Renal pelvis (tissue), 1 donor: ENCODE measurements at regions not wholly inside any gene's neighbourhood (a gene's known extent, or its start where the extent isn't known, plus 50 kb on each side); places are given as distances from the start of the nearest gene placed in this dataset.
"Not testable (repeated sequence)": the region's sequence is repeated elsewhere in the genome, so short reads cannot be mapped to it uniquely, and the experiment has no call there.

Experiments used
- DNase-seq: peaks from one replicate; pipeline ENCODE4 v3.0.0-alpha.2; 2013

DNA sequence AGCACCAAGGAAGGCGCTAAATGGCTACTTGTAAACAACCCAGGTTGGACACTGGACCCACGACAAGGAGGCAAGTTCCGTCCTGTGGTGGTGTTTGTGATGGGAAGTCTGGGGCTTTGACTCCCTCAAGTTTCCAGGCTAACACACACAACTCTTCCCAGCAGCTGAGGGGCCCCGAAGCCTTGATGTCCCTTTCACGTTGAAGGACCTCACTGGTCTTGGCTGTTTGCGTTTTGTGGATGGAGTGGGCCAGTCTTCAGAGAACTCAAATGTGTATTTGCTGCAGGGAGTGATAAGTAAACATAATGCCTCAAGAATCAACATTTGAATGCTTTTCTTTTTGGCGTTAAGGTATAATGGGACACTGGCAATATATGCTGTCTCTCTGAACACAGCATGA lies 199.2 kb downstream of the TM9SF2 start:
- DNase-seq: no peak

DNA sequence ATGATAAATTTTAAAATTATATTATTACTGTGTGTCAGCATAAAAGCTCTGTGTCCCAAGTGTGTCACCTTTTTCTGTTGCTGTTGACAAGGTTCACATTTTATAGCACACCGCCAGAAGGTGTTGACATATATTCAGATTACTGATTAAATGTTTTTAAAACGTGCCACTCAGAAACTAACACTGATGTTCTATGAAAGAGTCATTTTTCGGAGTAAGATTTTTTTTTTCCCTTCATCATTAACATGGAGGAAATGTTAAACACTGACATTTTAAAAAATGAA lies 197.5 kb downstream of the TM9SF2 start:
- DNase-seq: no peak

DNA sequence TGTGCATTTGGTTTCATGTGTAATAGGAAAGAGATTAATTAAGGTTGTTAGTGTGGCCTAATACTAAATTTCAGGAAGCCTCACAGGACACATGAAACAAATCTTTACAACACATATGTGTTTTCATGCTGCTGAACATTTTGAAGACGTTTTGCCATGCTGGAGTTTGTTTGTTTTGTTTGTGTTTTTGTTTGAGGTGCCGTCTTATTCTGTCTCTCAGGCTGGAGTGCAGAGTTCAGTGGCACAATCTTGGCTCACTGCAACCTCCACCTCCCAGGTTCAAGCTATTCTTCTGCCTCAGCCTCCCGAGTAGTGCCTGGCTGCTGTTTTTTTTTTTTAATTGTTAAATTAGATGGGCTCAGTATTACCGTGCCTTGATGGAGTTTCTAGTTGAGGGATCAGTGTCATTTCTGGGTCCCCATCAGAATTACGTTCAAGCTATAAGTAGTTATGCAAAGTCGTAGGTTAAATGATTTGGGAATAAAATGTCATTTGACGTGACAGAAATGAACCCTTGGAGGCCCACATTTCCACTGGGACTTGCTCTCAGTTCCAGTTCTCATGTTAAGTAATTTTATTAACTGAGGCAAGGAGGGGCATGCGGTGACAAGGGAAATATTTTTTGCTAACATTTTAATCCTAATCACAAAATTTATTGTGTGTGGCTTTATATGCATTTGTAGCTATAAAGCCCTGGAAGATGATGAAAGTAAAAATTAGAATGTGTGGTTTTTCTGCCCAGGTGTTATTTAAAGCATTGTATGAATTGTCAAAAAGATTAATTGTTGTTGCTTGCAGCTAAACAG lies 196.9 kb downstream of the TM9SF2 start:
- DNase-seq: no peak

DNA sequence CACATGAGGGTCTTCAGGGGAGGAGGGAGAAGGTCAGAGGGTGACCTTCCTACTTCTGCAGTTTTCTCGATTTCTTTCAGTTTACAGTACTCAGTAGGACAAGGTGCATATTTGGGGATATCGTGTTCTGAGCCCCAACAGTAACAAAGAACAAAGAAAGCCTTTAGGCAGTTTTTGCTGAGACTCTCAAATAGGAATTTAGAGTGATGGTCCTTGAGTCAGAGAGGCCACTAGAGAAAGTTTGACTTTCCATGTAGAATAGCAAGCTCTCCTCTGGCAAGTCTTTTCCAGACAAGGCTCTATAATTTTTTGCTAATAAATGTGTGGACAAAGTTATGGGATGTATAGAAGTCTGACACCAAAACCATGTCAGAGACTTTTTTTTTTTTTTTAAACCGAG lies 194.6 kb downstream of the TM9SF2 start:
- DNase-seq: no peak

DNA sequence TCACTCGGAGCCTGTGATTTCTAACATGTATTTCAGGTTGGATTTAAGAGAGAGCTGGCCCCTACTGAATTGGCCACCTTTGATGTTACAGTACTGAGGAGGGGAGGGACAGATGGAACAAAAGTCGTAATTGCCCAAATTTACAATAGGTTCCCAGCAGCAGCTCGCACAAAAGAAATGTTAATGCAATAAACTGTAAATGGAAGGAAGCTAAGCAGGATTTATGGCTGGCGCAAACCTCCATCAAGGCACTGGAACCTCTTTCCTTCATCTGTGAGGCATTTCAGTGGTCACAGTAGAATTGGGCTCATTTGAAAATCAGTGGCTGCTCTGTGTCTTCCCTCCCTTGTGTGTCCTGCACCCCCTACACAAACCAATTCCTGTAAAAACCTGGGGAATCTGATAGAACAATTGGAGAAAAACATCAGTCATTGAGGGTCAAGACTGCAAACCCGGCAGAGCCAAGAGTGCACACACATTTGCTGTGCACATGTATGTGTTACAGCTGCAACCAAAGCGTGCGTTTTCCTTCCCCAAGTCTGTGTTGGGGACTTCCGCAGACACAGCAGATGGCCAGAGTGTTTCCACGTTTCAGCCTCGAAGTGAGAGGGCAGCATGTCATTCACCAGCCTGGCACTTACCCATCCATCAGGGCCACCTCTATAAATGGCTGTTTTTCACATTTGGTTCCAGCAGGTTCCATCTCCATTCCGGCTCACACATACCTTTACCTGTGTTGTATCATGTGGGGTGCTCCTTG lies 192.8 kb downstream of the TM9SF2 start:
- DNase-seq: no peak

DNA sequence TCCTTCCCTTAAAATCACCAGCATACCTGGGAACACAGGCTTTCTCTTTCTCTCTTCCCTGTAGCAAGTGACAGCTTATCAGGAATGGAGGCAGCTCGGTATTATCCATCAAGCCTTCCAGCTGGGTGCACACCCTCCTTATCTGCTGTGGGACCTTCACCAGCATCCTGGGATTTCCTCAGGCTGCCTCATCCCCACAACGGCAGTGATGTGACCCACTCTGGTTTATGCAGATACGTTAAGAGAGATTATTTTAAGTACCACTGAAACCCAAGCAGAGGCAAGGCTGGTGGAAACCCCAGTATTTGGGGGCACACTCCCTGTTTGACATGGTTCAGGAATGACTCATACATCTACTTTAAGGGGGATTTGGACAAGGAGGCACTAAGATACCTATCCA lies 192.1 kb downstream of the TM9SF2 start:
- no peak for DNase-seq

DNA sequence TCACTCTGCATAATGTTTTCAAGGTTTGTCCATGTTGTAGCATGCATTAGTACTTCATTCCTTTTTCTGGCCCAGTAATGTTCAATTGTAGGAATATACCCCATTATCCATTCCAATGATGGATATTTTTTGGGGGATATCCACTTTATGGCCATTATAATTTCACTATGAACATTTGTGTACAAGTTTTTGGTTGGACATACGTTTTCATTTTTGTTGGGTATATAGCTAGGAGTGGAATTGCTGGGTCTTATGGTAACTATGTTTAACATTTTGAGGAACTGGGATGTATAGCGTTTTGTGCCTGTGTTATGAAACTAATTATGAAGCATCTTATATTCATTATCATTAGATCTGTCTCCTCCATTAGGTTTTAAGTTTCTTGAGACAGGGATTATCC lies 191.6 kb downstream of the TM9SF2 start:
- no peak for DNase-seq

DNA sequence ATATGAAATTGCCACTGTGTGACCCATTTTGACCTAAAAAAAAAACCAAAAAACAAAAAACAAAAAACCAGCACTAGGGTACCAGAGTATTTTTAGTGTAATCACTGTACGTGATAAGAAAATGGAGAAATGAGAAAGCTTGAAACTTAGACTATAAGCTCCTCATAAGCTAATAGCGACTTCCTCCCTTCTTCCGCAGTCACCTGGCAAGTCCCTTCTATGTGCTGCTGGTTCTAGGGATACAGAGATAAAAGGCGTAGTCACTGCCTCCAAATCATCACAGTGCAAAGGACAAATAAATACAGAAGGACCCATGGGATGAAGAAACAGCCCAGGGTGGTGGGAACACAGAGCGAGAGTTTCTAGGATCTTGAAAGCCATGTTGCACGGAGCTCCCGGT lies 190.3 kb downstream of the TM9SF2 start:
- no peak for DNase-seq

DNA sequence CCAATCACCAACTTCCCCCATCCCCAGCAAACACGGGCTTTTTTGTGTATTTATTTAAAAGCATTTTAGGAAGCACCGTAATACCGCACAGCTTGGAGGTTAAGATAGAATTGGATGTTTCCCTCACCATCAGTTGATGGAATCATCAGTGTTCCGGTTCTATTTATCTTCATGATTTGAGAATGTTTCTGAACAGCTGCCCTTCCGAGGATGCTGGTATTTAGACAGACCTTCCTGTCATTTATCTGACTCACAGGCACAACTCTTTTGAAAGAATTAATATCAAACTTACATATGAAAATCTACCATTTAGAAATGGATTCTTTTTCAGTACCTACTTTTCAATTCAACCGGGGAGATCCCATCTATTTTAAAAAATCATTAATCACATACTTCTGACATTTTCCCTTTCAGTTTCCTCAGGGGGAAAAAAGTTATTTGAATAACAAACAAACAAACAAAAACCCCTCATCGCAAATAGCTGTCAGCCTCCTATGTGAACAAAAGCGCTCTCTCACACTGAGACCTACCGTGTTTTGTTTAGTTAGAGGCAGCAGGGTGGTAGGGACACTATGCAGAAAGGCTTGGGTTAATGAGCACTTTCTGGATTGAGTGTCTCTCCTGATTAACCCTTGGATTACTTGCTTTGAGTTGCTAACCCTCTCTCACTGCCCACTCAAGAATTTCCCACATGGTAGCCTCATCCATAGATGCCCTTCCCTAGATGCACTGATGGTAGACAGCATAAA lies 189.3 kb downstream of the TM9SF2 start:
- no peak for DNase-seq

DNA sequence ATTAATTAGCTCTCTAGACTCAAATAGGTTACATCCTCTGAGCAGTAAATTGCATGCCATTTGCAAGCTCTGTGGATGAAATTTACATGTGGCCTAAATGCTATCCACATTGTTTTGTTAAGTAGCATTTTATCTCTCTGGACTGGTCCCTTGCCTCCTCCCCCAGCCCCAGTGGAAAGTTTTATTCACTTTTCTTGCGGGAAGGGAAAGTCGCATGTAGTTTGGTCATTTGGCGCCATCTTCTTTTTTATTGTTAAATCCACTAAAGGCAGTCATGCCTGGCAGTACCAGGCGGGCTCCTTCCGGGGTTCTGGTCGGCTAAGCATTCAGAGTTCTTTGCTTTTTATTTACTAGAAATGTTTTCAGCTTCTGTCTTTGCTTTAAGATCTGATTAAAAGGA lies 188.7 kb downstream of the TM9SF2 start:
- DNase-seq: peak; percentile 34

DNA sequence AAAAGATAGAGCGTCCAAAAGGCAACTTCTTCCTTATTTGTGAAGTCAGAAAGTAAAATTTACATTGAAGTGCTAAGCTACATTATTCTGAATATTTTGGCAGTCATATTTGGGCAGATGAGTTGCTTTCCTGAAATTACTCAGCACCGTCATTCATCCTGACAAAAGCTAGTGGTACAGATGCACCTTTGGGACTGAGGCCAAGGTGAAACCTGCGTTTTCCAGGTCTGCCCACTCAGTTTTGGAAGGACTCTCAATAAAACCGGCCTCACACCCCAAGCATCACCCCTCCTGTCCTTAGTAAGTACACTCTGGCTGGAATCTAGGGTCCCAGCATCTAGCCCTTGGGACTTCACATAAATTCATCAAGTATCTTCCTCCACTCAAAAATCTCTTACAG lies 187.5 kb downstream of the TM9SF2 start:
- DNase-seq: no peak

DNA sequence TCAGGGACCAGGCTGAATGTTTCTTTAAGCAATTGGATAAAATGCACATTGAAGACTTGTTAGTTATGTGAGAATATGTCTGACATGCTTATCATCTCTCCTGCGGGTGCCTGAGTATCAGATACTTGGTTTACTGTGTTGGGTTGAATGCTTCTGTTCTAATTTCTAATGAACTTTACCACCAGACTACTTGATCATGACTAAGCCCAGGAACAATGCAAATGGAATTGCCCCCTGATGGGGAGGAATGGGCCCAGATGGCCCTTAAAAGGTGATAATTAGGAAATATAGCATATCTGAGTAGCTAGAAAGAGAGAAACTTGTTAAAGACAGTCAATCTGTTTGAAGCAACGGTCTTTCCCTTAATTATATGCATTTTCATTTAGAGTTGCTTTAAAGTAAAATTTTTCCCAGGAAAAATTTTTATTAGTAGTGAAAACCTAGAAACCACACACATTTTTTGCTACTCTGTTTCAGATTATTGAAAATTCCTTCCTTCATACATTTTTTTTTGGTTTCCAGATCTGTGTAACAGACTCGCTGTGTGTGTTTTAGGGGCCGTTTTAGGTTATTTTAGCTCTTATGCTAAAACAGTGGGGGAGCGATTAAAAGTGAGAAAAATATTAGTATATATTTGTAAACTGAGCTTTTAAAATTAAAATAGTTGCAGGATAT lies 186.6 kb downstream of the TM9SF2 start:
- no peak for DNase-seq

DNA sequence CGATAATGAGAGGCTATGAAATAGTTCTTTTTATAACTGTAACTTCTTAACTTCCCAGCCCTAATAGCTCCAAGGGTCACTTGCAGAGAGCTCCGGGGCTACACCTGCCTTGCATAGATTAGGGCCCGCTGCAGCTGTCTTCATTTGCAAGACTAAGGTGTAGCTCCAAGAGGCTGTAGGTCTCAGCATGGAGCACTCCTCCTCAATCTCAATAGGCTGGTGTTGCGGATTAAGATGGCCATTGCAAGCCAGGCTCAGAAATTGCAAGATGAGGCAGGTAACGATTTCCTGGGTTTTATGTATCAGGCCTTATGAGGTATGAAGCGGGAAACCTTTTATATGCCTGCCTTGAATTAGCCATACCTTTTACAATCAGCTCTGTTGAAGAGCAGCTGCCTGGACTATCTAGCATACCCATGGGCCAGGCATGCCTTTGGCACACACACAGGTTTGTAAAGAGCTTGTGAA lies 185.7 kb downstream of the TM9SF2 start:
- DNase-seq: no peak

DNA sequence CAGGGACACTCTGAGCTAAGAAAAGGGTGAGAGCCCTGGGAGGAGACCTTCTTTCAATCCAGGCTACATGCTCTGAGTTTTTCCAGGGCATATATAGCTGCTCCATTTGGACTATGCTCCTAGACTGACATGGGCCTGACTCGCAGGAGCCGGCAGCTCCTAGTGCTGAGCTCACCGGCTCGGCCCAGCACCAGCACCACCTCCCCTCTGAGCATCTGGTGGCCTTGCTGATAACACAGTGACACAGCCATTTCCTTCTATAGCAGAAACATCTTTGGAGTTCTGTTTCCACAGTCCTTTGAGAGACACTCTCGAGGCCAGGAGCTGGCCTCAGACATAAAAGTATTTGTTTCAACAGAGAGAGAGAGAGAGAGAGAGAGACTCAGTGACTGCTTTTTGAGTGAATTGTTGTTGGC lies 184.9 kb downstream of the TM9SF2 start:
- no peak for DNase-seq

DNA sequence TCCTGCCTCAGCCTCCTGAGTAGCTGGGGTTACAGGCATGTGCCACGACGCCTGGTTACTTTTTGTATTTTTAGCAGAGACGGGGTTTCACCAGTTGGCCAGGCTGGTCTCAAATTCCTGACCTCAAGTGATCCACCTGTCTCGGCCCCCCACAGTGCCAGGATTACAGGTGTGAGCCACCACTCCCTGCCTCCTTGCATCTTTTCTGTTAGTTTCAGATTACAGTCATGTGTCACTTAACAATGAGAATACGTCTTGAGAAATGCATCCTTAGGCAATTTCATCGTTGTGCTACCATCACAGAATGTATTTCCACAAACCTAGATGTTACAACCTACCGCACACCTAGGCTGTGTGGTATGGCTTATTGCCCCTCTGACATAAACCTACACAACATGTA lies 180.4 kb downstream of the TM9SF2 start:
- no peak for DNase-seq

DNA sequence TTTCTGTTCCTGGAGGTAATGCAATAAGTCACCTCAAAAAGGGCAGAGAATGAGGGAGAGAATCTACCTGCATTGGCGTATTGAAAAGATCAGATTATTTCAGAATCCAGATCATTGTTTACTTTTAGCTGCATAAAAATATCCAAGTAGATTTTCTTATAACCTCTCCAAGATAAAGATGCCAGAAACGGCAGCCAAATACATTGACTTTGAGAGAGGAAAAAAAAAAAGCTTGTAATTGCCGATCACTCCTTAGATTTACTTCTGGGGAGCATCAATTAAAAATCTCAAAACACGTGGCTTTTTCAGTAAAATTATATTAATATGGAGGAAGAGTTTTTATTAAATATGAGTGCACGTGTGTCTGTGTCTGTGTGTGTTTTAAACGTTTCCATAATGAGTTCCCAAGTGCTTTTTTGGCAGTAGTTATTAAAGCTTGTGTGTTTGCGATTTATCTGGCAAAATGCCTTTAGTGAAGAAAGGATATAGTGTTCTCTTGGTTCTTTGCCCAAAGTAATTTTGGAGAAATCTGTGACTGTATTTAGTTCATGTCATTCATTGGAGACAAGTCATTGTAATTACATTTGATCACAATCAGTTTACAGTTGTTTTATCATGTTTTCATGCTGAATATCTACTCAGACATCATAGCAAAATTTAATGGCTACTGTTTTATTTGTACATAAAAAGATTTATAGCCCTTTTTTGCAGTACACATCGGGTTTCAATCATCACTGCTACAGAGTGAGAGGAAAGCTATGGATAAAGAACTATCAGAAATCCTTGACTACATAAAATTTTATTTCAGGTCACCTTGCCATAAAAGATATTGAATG lies 176.1 kb downstream of the TM9SF2 start:
- no peak for DNase-seq

DNA sequence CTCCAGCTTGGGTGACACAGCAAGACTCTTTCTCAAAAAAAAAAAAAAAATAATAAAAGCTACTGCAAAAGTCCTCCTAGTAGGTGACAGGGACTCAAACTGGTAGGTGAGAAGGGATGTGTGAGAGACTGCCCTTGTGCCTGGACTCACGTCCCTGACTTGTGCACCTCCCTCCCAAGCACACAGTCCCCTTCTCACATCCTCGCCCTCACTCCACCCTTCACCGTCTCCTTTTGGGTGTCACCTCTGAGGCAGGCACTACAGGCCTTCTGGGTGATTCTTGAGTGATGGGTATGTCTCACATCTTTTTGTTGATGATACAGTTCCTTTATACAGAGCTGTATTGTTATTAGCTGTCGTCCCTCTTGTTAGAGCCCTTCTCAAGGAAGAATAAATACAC lies 170.5 kb downstream of the TM9SF2 start:
- DNase-seq: no peak

DNA sequence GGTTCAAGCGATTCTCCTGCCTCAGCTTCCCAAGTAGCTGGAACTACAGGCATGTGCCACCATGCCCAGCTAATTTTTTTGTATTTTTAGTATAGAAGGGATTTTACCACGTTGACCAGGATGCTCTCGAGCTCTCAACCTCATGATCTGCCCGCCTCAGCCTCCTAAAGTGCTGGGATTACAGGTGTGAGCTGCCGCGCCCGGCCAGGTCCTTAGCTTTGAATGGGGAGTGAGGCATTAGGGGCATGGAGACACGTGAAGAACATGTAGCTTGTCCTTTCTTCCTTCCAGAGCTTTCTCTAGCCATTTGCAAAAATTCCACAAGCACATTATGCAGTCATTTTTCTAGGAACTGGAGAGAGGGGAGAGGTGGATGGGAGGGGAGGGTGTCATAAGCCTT lies 167.8 kb downstream of the TM9SF2 start:
- DNase-seq: not testable (repeated sequence)

DNA sequence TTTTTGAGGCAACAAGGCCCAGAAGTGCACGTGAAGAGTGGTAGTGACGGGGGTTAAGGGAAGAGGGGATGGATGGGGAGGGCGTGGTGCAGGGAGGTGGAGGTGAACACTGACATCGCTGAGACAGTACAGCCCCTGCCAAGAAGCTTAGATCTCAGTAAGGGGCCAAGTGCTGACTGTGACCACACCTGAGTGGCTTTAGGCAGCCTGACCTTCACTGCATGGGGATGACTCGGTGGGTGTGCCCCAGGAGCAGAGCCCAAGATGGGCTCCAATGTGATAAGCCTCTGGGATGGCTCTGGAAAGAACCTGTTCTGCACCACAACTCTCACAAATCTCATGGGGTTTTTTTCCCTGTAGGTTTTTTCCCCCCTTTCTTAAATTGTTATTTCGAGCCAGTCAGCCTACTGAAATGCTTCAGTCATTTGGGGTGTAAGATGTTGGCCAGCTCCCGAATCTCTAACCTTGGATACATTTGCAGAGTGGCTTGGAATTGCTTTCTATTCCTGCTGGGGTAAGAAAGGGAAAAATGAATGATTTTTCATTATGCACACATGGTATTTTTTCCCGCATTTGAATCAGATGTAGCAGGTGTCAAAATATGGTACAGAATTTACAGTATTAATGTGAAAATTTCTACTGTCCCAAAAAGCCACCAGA lies 165.0 kb downstream of the TM9SF2 start:
- no peak for DNase-seq

DNA sequence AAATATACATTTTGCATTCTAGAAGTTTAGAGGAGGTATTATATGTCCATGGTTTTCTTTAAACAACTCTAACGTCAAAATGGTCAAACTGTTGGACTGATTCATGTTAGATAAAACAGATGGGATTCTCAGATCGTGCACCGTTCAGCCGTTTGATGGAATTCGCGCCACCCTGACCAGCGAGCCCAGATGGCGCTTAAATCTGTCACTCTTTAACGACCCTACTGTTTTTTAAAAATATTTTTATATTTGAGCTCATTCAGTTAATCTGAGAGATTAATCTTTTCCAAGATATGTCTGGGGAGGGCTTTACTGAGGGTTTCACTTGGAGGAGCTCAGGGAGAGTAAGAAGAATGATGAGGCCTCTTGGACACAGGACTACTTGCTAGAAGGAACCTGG lies 164.4 kb downstream of the TM9SF2 start:
- DNase-seq: no peak

DNA sequence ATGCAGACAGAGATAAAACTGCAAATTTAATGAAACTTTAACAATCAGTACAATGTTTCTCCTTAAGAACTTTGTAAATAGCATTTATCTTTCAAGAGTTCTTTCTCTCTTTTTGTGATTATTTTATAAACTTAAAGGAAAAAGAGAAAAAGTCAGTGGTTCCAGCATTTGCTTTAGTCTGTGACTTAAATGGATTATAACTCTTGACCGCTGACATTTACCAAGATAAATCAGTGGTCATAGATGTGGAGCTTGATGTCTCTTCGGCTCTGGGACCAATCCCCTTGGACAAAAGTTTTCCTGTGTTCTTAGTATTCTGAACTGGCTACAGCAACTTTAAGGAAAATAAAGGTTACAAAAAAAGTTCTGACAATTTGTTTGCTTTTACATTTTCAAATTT lies 162.6 kb downstream of the TM9SF2 start:
- no peak for DNase-seq
